DOHH2 (cell line): ENCODE measurements at regions not wholly inside any gene's neighbourhood (a gene's known extent, or its start where the extent isn't known, plus 50 kb on each side); places are given as distances from the start of the nearest gene placed in this dataset.
"Not testable (repeated sequence)": the region's sequence is repeated elsewhere in the genome, so short reads cannot be mapped to it uniquely, and the experiment has no call there.

Experiments
- H3F3A ChIP-seq: fragments of 200-600 bp; sonication (generic), shearing (Covaris generic); 2 replicates; pipeline ENCODE4 v1.6.0; 2016; ENCODE audit warnings: antibody characterized with exemption, mild to moderate bottlenecking; ENCODE audit not compliant: control insufficient read depth, insufficient read depth
- H3K27ac ChIP-seq: fragments of 200-600 bp; sonication (generic); 2 replicates; pipeline ENCODE4 v1.5.1; 2014; ENCODE audit warnings: low read depth, mild to moderate bottlenecking, low read length, moderate library complexity
- H3K27me3 ChIP-seq: fragments of 200-600 bp; sonication (generic); 2 replicates; pipeline ENCODE4 v1.6.1; 2014; ENCODE audit warnings: mild to moderate bottlenecking, low read length, mixed read lengths; ENCODE audit not compliant: control insufficient read depth
- H3K36me3 ChIP-seq: fragments of 200-600 bp; sonication (generic); 2 replicates; pipeline ENCODE4 v1.6.1; 2014; ENCODE audit warnings: mild to moderate bottlenecking, low read length, moderate library complexity, mixed read lengths; ENCODE audit not compliant: control insufficient read depth
- H3K4me1 ChIP-seq: fragments of 200-600 bp; sonication (generic); 2 replicates; pipeline ENCODE4 v1.6.1; 2014; ENCODE audit warnings: mild to moderate bottlenecking, low read length, mixed read lengths; ENCODE audit not compliant: control insufficient read depth
- H3K4me2 ChIP-seq: fragments of 200-600 bp; sonication (generic); 2 replicates; pipeline ENCODE4 v1.6.0; 2014; ENCODE audit warnings: mild to moderate bottlenecking, low read length, moderate library complexity
- H3K4me3 ChIP-seq: fragments of 200-600 bp; sonication (generic); 2 replicates; pipeline ENCODE4 v1.5.1; 2014; ENCODE audit warnings: mild to moderate bottlenecking, low read length, mixed read lengths
- H3K79me2 ChIP-seq: fragments of 200-600 bp; sonication (generic); 2 replicates; pipeline ENCODE4 v1.6.1; 2014; ENCODE audit warnings: mild to moderate bottlenecking, low read length, mixed read lengths; ENCODE audit not compliant: control insufficient read depth
- H3K9me2 ChIP-seq: fragments of 200-600 bp; sonication (generic); replicated peaks from 2 replicates; pipeline ENCODE4 v1.6.1; 2014; ENCODE audit warnings: mild to moderate bottlenecking, low read length, mixed read lengths; ENCODE audit not compliant: control insufficient read depth
- H3K9me3 ChIP-seq: fragments of 200-600 bp; sonication (generic); 2 replicates; pipeline ENCODE4 v1.6.1; 2014; ENCODE audit warnings: antibody characterized with exemption, low read length, mixed read lengths; ENCODE audit not compliant: control insufficient read depth, insufficient read depth
- H4K20me1 ChIP-seq: fragments of 200-600 bp; sonication (generic); 2 replicates; pipeline ENCODE4 v1.6.0; 2014; ENCODE audit warnings: low read depth, mild to moderate bottlenecking, antibody characterized with exemption, low read length, moderate library complexity; ENCODE audit not compliant: control insufficient read depth, insufficient read depth
- EZH2phosphoT487 ChIP-seq: fragments of 200-600 bp; sonication (generic); IDR thresholded peaks from 2 replicates; pipeline ENCODE4 v1.6.1; 2017; ENCODE audit warnings: borderline replicate concordance, mild to moderate bottlenecking, antibody characterized with exemption, low read length, moderate library complexity, mixed read lengths
- TF ChIP-seq, protein P1 (sequence below): fragments of 200-600 bp; sonication (generic); IDR thresholded peaks from one replicate; pipeline ENCODE4 v1.5.1; 2014; ENCODE audit warnings: antibody characterized with exemption, mild to moderate bottlenecking, low read depth, low read length; ENCODE audit not compliant: poor library complexity, severe bottlenecking

DNA sequence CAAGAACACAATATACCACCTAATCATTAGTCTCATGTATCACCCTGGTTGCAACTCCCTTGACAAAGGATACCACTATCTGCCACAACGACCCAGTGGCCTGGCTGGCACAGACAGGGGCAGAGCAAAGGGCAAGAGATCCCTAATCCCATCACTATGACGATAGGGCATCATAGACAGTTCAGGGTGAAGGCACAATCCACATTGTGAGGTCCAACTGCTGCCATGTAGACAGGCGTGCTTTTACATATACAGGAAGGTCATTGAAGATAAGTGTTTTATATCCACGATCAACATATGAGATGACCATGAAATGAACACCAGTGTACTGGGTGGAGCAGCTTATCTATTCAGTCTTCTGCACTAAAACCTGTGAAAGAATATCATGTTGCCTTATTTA, 94.6 kb downstream of the IGLL1 start:
- no peaks in the 10 kb centered on the region for H3K4me1 ChIP-seq
- H3K4me2 ChIP-seq, result no peak overlapping the region
- H3F3A ChIP-seq, result no peaks in the 10 kb centered on the region
- H3K9me3 ChIP-seq, result no peaks in the 10 kb centered on the region
- no peak overlapping the region for H3K27ac ChIP-seq
- no peaks in the 10 kb centered on the region for H4K20me1 ChIP-seq
- peaks cover 19% of the 10 kb centered on the region for H3K27me3 ChIP-seq
- H3K4me3 ChIP-seq, result no peak overlapping the region
- no peak for TF ChIP-seq EZH2phosphoT487
- TF ChIP-seq, protein P1, sequence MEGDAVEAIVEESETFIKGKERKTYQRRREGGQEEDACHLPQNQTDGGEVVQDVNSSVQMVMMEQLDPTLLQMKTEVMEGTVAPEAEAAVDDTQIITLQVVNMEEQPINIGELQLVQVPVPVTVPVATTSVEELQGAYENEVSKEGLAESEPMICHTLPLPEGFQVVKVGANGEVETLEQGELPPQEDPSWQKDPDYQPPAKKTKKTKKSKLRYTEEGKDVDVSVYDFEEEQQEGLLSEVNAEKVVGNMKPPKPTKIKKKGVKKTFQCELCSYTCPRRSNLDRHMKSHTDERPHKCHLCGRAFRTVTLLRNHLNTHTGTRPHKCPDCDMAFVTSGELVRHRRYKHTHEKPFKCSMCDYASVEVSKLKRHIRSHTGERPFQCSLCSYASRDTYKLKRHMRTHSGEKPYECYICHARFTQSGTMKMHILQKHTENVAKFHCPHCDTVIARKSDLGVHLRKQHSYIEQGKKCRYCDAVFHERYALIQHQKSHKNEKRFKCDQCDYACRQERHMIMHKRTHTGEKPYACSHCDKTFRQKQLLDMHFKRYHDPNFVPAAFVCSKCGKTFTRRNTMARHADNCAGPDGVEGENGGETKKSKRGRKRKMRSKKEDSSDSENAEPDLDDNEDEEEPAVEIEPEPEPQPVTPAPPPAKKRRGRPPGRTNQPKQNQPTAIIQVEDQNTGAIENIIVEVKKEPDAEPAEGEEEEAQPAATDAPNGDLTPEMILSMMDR, result no peak
- no peaks in the 10 kb centered on the region for H3K9me2 ChIP-seq
- H3K36me3 ChIP-seq, result no peaks in the 10 kb centered on the region
- H3K79me2 ChIP-seq, result no peaks in the 10 kb centered on the region

DNA sequence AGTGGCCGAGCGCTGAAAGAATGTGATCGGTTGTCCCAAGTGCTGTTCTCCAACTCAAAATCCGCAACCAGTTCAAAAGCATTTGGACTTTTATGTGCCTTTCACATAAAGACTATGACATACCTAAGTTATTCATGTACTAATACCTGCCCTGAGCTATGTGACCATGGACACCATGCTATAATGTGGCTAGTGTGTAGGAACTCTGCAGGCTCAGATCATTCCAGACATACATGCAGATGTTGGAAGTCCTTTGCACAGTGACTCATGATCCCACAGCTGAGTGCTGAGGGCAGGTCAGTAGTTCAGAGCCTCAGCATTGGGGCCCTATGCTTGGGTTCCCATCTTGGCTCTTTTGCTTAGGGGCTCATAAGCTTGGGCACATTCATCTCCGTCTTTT, 95.4 kb downstream of the IGLL1 start:
- Histone ChIP-seq H3K4me3 (no peak overlapping the region), H3K27ac (no peak overlapping the region), H3K4me1 (no peaks in the 10 kb centered on the region), H3K27me3 (peaks cover 21% of the 10 kb centered on the region), H3F3A (no peaks in the 10 kb centered on the region), H3K79me2 (no peaks in the 10 kb centered on the region), H3K9me3 (no peaks in the 10 kb centered on the region), H4K20me1 (no peaks in the 10 kb centered on the region), H3K4me2 (no peak overlapping the region), H3K36me3 (no peaks in the 10 kb centered on the region), H3K9me2 (no peaks in the 10 kb centered on the region)
- no peak for TF ChIP-seq EZH2phosphoT487
- TF ChIP-seq, protein P1, result no peak

DNA sequence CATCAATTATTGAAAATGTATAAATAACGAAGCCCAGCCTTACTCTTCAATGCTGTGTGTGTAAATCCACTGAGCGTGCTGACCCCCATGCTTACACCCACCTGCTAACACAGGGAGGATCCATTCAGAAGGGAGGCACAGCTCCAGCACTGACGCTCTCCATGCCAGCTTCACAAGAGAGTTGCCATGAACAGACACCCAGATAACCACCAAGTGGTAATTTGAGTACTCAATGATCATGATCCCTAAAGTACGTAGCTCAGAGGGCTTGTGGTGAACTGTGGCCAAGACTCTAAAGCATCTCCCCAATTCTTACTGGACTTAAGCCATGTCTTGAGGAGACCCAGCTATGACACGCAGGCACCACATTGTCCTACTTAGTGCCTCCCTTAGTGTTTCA, 98.7 kb downstream of the IGLL1 start:
- H3K36me3 ChIP-seq, result no peaks in the 10 kb centered on the region
- H3K4me2 ChIP-seq, result no peak overlapping the region
- H3K27ac ChIP-seq, result no peak overlapping the region
- no peaks in the 10 kb centered on the region for H3K9me3 ChIP-seq
- peaks cover 21% of the 10 kb centered on the region for H3K27me3 ChIP-seq
- H4K20me1 ChIP-seq, result no peaks in the 10 kb centered on the region
- H3K9me2 ChIP-seq, result no peaks in the 10 kb centered on the region
- no peaks in the 10 kb centered on the region for H3K79me2 ChIP-seq
- TF ChIP-seq EZH2phosphoT487, result no peak
- TF ChIP-seq, protein P1, result no peak
- H3K4me3 ChIP-seq, result no peak overlapping the region
- H3K4me1 ChIP-seq, result peaks cover 9% of the 10 kb centered on the region
- no peaks in the 10 kb centered on the region for H3F3A ChIP-seq

DNA sequence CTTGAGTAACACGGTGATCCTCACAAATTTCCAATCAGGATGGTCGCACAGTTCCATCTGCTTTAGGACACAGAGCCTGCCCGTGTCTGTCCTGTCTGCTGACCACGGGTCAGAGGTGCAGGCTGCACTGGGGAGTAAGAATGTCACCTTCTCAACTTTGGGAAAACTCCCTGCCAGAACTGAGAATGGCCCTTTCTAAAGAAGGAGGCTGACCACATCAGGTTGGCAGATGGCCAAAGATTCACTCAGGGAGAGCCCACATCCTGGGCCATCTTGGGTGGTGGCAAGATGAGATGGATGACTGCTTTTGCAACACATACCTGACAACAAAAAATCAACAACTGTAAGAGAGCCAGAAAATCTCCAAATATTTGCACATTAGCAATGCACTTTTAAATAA, 101.9 kb downstream of the IGLL1 start:
- Histone ChIP-seq H3K4me2 (no peak overlapping the region), H3K4me3 (no peak overlapping the region), H3K9me2 (no peaks in the 10 kb centered on the region), H3K36me3 (no peaks in the 10 kb centered on the region), H3K27ac (no peak overlapping the region), H3F3A (no peaks in the 10 kb centered on the region), H4K20me1 (no peaks in the 10 kb centered on the region), H3K79me2 (no peaks in the 10 kb centered on the region), H3K9me3 (no peaks in the 10 kb centered on the region), H3K27me3 (peaks cover 12% of the 10 kb centered on the region), H3K4me1 (peaks cover 10% of the 10 kb centered on the region)
- TF ChIP-seq, protein P1, result no peak
- no peak for TF ChIP-seq EZH2phosphoT487

DNA sequence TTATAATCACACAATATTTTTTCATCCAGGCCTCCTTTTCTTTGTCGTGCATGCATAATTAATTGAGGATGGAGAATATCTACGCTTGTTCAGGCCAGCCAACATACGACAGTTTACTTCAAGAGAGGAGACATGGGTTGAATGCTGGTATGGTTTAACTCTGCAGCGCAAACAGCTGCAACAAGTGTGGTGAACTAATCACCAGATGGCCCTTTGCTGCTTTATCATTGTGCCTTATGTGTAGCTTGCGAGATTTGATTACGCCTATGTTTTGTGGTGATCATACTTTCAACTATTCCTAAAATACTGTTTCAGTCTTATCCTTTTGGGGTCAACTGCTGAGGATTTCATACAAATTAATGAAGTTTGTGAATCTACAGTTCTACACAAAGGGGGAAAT, 105.6 kb downstream of the IGLL1 start:
- H3K4me1 ChIP-seq, result peaks cover 27% of the 10 kb centered on the region

More for the DNA sequence above, 105.6 kb downstream of the IGLL1 start:
- not testable (repeated sequence) for H3K36me3 ChIP-seq, H3K9me2 ChIP-seq, H3K79me2 ChIP-seq, H3K4me2 ChIP-seq, H3K27me3 ChIP-seq, H3K4me3 ChIP-seq, H3K9me3 ChIP-seq, H4K20me1 ChIP-seq, H3K27ac ChIP-seq, H3F3A ChIP-seq
